ENCODE measurements at regions not wholly inside any gene's neighbourhood (a gene's known extent, or its start where the extent isn't known, plus 50 kb on each side); places are given as distances from the start of the nearest gene placed in this dataset.
A peak's percentile ranks its signal among the peaks of the same experiment; 100 is the strongest.

GRCh38 chr3:117096549-117096948 lies 387.0 kb downstream of the TUSC7 start:
- no peaks in the 10 kb centered on the region for H3K4me1 ChIP-seq (ENCODE audit: low read depth)
- H3K36me3 ChIP-seq (ENCODE audit: low read depth): no peaks in the 10 kb centered on the region
- no peaks in the 10 kb centered on the region for H3K9me3 ChIP-seq
- no peak for DNase-seq
- intact Hi-C loops (cut with DNase I, micrococcal nuclease): no loop called here
- no peak overlapping the region for H3K4me3 ChIP-seq
- ATAC-seq: no peak
- TF ChIP-seq CTCF (IDR thresholded peaks at IDR 0.05): no peak

GRCh38 chr3:117097351-117097750 lies 387.8 kb downstream of the TUSC7 start:
- DNase-seq (no peak), ATAC-seq (no peak)
- Histone ChIP-seq H3K4me3 (no peak overlapping the region), H3K36me3 (ENCODE audit: low read depth) (no peaks in the 10 kb centered on the region), H3K9me3 (no peaks in the 10 kb centered on the region), H3K4me1 (ENCODE audit: low read depth) (no peaks in the 10 kb centered on the region)
- intact Hi-C loops (cut with DNase I, micrococcal nuclease): no loop called here
- TF ChIP-seq CTCF (IDR thresholded peaks at IDR 0.05): no peak

- Histone ChIP-seq H3K9me3 (no peaks in the 10 kb centered on the region), H3K36me3 (ENCODE audit: low read depth) (no peaks in the 10 kb centered on the region), H3K4me3 (no peak overlapping the region), H3K4me1 (ENCODE audit: low read depth) (no peaks in the 10 kb centered on the region)
- intact Hi-C loops (cut with DNase I, micrococcal nuclease): no loop called here
- DNase-seq (no peak), ATAC-seq (no peak)
- TF ChIP-seq CTCF (IDR thresholded peaks at IDR 0.05): no peak
These were observed 392.1 kb downstream of the TUSC7 start for GRCh38 chr3:117101697-117102096.

GRCh38 chr3:117102426-117102825 lies 392.8 kb downstream of the TUSC7 start:
- no peak for DNase-seq
- H3K36me3 ChIP-seq (ENCODE audit: low read depth): no peaks in the 10 kb centered on the region
- no peak for TF ChIP-seq CTCF (IDR thresholded peaks at IDR 0.05)
- H3K9me3 ChIP-seq: no peaks in the 10 kb centered on the region
- intact Hi-C loops (cut with DNase I, micrococcal nuclease): no loop called here
- no peak for ATAC-seq
- no peak overlapping the region for H3K4me3 ChIP-seq
- H3K4me1 ChIP-seq (ENCODE audit: low read depth): no peaks in the 10 kb centered on the region

- Histone ChIP-seq H3K9me3 (no peaks in the 10 kb centered on the region), H3K4me3 (no peak overlapping the region), H3K36me3 (ENCODE audit: low read depth) (no peaks in the 10 kb centered on the region), H3K4me1 (ENCODE audit: low read depth) (no peaks in the 10 kb centered on the region)
- ATAC-seq (no peak), DNase-seq (peak in 1 of 3 donors; percentile 4)
- intact Hi-C loops (cut with DNase I, micrococcal nuclease): no loop called here
- no peak for TF ChIP-seq CTCF (IDR thresholded peaks at IDR 0.05)
These were observed 394.1 kb downstream of the TUSC7 start for GRCh38 chr3:117103675-117104074.

GRCh38 chr3:117104381-117104780 lies 394.8 kb downstream of the TUSC7 start:
- DNase-seq: no peak
- no peaks in the 10 kb centered on the region for H3K9me3 ChIP-seq
- no peak for ATAC-seq
- no peak for TF ChIP-seq CTCF (IDR thresholded peaks at IDR 0.05)
- intact Hi-C loops (cut with DNase I, micrococcal nuclease): no loop called here
- H3K4me1 ChIP-seq (ENCODE audit: low read depth): no peaks in the 10 kb centered on the region
- no peak overlapping the region for H3K4me3 ChIP-seq
- H3K36me3 ChIP-seq (ENCODE audit: low read depth): no peaks in the 10 kb centered on the region
